NCI-H345 treated with DMSO at 0.1 percent for 48 hours (cell line): ENCODE measurements at regions not wholly inside any gene's neighbourhood (a gene's known extent, or its start where the extent isn't known, plus 50 kb on each side); places are given as distances from the start of the nearest gene placed in this dataset.

Source experiments
- DNase-seq: peaks from one replicate; lab custom pipeline; 2025; ENCODE audit not compliant: unreplicated experiment; lab: John Stamatoyannopoulos, UW

GRCh38 chr1:56442290-56442877 is 137.0 kb downstream of the PLPP3 start:
- DNase-seq, result no peak

GRCh38 chr1:56441601-56442000 is 137.8 kb downstream of the PLPP3 start:
- no peak for DNase-seq

GRCh38 chr1:56439610-56440264 is 139.6 kb downstream of the PLPP3 start:
- no peak for DNase-seq

GRCh38 chr1:56438901-56439551 is 140.3 kb downstream of the PLPP3 start:
- DNase-seq, result no peak

GRCh38 chr1:56437959-56438358 is 141.4 kb downstream of the PLPP3 start:
- no peak for DNase-seq

GRCh38 chr1:56436912-56437417 is 142.4 kb downstream of the PLPP3 start:
- DNase-seq, result no peak

GRCh38 chr1:56436296-56436695 is 143.1 kb downstream of the PLPP3 start:
- DNase-seq, result no peak

- DNase-seq, result no peak
Observed at GRCh38 chr1:56435434-56436262, 143.7 kb downstream of the PLPP3 start.

GRCh38 chr1:56434740-56435139 is 144.6 kb downstream of the PLPP3 start:
- DNase-seq, result no peak

- DNase-seq, result no peak
Observed at GRCh38 chr1:56434025-56434424, 145.3 kb downstream of the PLPP3 start.

GRCh38 chr1:56433056-56433577 is 146.2 kb downstream of the PLPP3 start:
- DNase-seq, result no peak

- no peak for DNase-seq
Observed at GRCh38 chr1:56432166-56432971, 147.0 kb downstream of the PLPP3 start.

GRCh38 chr1:56430141-56430839 is 149.1 kb downstream of the PLPP3 start:
- DNase-seq, result no peak

- no peak for DNase-seq
Observed at GRCh38 chr1:56429288-56429687, 150.1 kb downstream of the PLPP3 start.

GRCh38 chr1:56426587-56427381 is 152.6 kb downstream of the PLPP3 start:
- no peak for DNase-seq

GRCh38 chr1:56425494-56426037 is 153.8 kb downstream of the PLPP3 start:
- DNase-seq, result no peak

GRCh38 chr1:56424744-56425493 is 154.4 kb downstream of the PLPP3 start:
- peak; percentile 52 for DNase-seq

- DNase-seq, result no peak
Observed at GRCh38 chr1:56423716-56424115, 155.6 kb downstream of the PLPP3 start.
